CD4-positive, alpha-beta T cell treated with Interleukin-2 at 100 ng/mL for 4 hours (primary cell): ENCODE measurements at regions not wholly inside any gene's neighbourhood (a gene's known extent, or its start where the extent isn't known, plus 50 kb on each side); places are given as distances from the start of the nearest gene placed in this dataset.

Experiments used
- DNase-seq: peaks from one replicate; pipeline ENCODE4 v3.0.0-alpha.2; 2020; ENCODE audit warnings: low spot score

- DNase-seq, result no peak
Measured at GRCh38 chr5:114657342-114658130, 295.7 kb downstream of the KCNN2 start.

GRCh38 chr5:114649878-114650277 is 288.0 kb downstream of the KCNN2 start:
- DNase-seq, result no peak

GRCh38 chr5:114648940-114649339 is 287.1 kb downstream of the KCNN2 start:
- DNase-seq, result no peak

- no peak for DNase-seq
Measured at GRCh38 chr5:114644576-114644975, 282.7 kb downstream of the KCNN2 start.

GRCh38 chr5:114636271-114636670 is 274.4 kb downstream of the KCNN2 start:
- no peak for DNase-seq

- no peak for DNase-seq
Measured at GRCh38 chr5:114634967-114635901, 273.4 kb downstream of the KCNN2 start.

GRCh38 chr5:114634517-114634916 is 272.6 kb downstream of the KCNN2 start:
- DNase-seq, result no peak

- no peak for DNase-seq
Measured at GRCh38 chr5:114612406-114612805, 250.5 kb downstream of the KCNN2 start.

GRCh38 chr5:114581136-114581535 is 219.3 kb downstream of the KCNN2 start:
- no peak for DNase-seq

- no peak for DNase-seq
Measured at GRCh38 chr5:114565871-114566270, 204.0 kb downstream of the KCNN2 start.

- DNase-seq, result no peak
Measured at GRCh38 chr5:114565139-114565538, 203.3 kb downstream of the KCNN2 start.

GRCh38 chr5:114561415-114561814 is 199.5 kb downstream of the KCNN2 start:
- DNase-seq, result no peak
